Glomerular visceral epithelial cell (primary cell): ENCODE measurements at regions not wholly inside any gene's neighbourhood (a gene's known extent, or its start where the extent isn't known, plus 50 kb on each side); places are given as distances from the start of the nearest gene placed in this dataset.
"Not testable (repeated sequence)": the region's sequence is repeated elsewhere in the genome, so short reads cannot be mapped to it uniquely, and the experiment has no call there.

ENCODE experiments used
- DNase-seq: peaks from one replicate; pipeline ENCODE4 v3.0.0-alpha.2; 2016; ENCODE audit errors: extremely low spot score

GRCh38 chr1:187716160-187716559 is 887.4 kb downstream of the PLA2G4A start:
- no peak for DNase-seq

DNA sequence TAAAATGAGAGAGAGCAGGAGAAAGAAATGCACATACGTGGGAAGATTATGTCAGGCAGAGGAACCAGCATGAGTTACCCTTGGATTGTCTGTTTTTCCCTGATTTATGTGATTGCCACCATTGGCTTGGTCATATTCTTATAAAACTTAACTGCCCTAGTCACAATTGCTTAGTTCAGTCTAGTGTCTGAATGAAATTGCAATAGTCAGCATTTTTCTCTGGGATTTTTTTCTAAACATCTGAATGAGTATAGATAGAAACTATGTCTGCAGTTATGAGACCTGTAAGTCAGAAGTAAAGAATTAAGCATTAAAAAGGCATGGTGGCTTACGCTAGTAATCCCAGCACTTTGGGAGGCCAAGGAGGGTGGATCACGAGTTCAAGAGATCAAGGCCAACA is 889.8 kb downstream of the PLA2G4A start:
- no peak for DNase-seq

GRCh38 chr1:187721216-187721615 is 892.5 kb downstream of the PLA2G4A start:
- no peak for DNase-seq

GRCh38 chr1:187725216-187725615 is 896.5 kb downstream of the PLA2G4A start:
- no peak for DNase-seq

GRCh38 chr1:187733232-187733631 is 904.5 kb downstream of the PLA2G4A start:
- DNase-seq = no peak

GRCh38 chr1:187734427-187734826 is 905.7 kb downstream of the PLA2G4A start:
- no peak for DNase-seq

DNA sequence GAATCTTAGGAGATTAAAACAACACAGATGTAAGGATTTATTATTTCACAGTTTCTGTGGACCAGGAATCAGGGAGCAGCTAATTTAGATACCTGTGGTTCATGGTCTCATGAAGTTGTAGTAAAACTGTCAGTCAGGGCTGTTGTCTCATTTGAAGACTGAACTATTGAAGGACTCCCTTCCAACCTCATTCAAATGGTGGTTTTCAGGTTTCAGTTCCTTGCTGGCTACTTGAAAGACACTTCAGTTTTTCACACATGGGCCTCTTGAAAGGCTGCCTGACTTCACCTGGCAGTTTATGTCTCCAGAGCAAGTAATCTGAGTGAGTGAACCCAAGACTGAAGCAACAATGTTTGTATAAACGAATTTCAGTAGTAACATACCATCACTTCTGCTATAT is 915.9 kb downstream of the PLA2G4A start:
- no peak for DNase-seq

- no peak for DNase-seq
Measured at GRCh38 chr1:187755536-187755935, 926.8 kb downstream of the PLA2G4A start.

GRCh38 chr1:187756684-187757083 is 927.9 kb downstream of the PLA2G4A start:
- not testable (repeated sequence) for DNase-seq

GRCh38 chr1:187759825-187760333 is 931.1 kb downstream of the PLA2G4A start:
- no peak for DNase-seq

- no peak for DNase-seq
Measured at GRCh38 chr1:187762118-187762517, 933.4 kb downstream of the PLA2G4A start.

DNA sequence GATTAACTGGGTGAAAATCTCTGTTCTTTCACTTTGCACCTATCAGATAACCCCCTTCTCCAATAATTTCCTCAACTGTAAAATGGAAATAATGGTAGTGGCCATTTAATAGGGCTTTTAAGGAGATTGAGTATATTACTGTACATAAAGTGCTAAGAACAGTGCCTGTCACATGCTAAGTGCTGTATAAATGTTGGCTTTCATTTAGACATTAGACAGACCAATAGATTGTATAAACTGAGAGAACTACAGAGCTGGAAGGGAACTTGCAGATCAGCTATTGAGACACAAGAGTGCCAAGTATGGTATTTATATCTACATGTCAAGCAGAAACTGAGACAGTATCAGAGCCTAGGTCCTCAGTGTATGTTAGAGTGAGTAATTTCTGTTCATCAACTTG is 934.7 kb downstream of the PLA2G4A start:
- DNase-seq = no peak

DNA sequence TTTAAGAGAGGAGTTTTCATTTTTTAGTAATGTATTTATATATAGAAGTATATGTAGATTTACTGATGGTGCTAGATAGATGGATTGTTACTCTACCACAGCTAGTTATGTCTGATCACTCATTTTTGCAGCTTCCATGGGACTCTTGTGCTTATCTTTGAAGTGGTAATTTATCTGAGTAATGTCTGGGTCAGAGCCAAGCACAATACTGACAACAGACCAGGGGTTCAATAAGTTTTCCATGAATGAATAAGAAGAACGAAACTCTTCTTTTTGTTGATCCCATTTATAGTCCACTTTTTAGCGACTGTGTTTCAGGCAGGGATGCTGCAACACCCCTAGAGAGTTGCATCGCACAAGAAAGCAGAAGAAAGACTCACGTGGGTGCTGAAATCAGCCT is 935.2 kb downstream of the PLA2G4A start:
- no peak for DNase-seq

- DNase-seq = no peak
Measured at GRCh38 chr1:187771396-187771795, 942.6 kb downstream of the PLA2G4A start.

DNA sequence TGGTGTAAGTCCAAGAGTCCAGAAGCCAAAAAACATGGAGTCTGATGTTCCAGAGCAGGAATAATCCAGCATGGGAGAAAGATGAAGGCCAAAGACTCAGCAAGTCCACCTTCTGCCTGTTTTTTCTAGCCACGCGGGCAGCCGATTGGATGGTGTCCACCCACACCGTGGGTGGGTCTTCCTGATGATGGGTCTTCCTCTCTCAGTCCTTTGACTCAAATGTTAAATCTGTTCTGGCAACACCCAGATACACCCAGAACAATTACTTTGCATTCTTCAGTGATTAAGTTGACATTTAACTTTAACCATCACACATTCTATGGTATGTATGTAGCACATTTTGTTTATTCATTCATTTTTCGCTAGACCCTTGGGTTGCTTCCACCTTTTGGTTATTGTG is 944.4 kb downstream of the PLA2G4A start:
- DNase-seq = no peak

DNA sequence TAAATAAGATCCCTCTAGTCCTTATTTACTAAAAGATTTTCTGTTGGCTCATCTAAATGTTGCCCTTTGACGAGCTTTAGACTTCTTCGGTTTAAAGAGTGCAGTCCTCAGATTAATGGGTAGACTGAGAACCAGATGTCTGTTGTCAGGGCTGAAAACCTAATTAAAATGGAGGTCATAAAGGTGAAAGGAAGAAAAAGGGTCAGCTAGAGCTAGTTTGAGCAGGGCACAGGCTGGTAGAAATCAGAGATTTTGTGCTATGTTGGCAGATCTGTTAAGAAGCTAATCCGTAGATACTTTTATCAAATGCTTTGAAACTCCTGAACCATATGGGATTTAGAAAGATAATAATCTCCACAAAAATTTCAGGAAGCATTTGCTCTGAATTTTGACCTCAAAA is 959.0 kb downstream of the PLA2G4A start:
- no peak for DNase-seq

GRCh38 chr1:187788718-187789117 is 960.0 kb downstream of the PLA2G4A start:
- DNase-seq = no peak

- no peak for DNase-seq
Measured at GRCh38 chr1:187790724-187791123, 962.0 kb downstream of the PLA2G4A start.

GRCh38 chr1:187794561-187794960 is 965.8 kb downstream of the PLA2G4A start:
- no peak for DNase-seq

DNA sequence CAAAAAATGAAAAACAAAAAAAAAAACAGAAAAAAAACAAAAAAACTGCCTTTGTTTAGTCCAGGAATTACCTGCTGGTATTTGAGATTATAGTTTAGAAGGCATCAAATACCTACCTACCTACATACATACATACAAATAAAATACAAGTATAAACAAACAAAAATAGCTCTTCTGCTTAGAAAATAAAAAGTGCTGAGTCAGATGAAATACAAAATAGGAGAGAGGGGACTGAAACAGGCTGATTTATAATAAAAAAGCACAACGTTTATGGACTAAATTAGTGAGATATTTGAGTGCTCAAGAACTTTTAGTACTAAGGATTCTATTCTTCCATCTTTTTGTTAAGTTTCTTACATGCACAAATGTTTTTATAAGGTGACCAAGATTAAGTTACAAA is 980.8 kb downstream of the PLA2G4A start:
- no peak for DNase-seq

DNA sequence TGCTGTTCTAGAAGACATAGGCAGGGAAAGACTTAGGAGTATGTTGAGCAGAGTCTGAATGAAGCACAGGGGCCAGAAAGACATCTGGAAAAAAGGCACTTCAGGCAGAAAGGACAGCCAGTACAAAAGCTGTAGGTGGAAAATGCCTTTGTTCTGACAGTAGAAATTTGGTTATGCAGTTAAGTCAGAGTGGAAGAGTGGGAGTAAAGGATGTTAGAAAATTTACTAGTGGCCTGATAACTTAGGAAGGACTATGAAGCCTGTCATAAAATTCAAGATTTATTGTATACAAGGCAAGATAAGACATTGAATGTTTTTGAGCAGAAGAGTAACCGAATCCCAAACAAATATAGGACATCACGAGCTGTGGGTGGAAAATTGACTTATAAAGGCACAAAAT is 987.9 kb downstream of the PLA2G4A start:
- DNase-seq = no peak

GRCh38 chr1:187817782-187818181 is 989.0 kb downstream of the PLA2G4A start:
- no peak for DNase-seq

DNA sequence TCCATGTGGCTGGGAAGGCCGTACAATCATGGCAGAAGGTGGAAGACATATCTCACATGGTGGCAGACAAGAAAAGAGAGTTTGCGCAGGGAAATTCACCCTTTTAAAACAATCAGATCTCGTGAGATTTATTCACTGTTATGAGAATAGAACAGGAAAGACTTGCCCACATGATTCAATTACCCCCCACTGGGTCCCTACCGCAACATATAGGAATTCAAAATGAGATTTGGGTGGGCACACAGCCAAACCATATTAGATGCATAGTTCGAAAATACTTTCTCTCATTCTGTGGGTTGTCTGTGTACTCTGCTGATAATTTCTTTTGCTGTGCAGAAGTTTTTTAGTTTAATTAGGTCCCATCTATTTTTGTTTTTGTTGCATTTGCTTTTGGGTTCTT is 990.3 kb downstream of the PLA2G4A start:
- DNase-seq = no peak

DNA sequence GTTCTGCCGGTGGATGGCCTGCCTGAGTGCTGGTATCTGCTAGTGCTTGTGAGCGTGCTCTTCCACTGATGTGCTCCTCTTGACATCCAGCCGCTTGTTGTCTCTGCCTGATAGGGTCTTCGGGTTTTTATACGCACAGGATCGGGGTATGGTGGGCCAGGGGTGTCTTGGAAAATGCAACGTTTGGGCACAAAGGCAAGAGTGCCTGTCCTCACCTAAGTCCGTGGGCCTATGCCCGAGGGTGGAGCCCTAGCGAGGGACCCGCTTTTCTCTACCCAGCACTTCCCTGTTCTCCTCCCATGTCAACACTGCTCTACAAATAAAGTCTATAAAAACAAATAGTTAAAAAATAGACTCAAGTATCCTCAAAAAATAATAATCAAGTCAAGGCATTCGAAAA is 1007.8 kb downstream of the PLA2G4A start:
- DNase-seq = no peak

- DNase-seq = no peak
Measured at GRCh38 chr1:187837787-187838186, 1009.0 kb downstream of the PLA2G4A start.
